Caki2 (cell line): ENCODE measurements at regions not wholly inside any gene's neighbourhood (a gene's known extent, or its start where the extent isn't known, plus 50 kb on each side); places are given as distances from the start of the nearest gene placed in this dataset.
"Not testable (repeated sequence)": the region's sequence is repeated elsewhere in the genome, so short reads cannot be mapped to it uniquely, and the experiment has no call there.

ENCODE experiments used
- DNase-seq: peaks from one replicate; pipeline ENCODE4 v3.0.0-alpha.2; 2015; ENCODE audit warnings: low read depth
- in situ Hi-C: cut with HindIII; loops from 2 replicates; pipeline ENCODE4 v1.10.0; 2016; ENCODE audit warnings: low sequenced_read_pairs, low pct_unique_long_range_greater_than_20kb, mixed read lengths

DNA sequence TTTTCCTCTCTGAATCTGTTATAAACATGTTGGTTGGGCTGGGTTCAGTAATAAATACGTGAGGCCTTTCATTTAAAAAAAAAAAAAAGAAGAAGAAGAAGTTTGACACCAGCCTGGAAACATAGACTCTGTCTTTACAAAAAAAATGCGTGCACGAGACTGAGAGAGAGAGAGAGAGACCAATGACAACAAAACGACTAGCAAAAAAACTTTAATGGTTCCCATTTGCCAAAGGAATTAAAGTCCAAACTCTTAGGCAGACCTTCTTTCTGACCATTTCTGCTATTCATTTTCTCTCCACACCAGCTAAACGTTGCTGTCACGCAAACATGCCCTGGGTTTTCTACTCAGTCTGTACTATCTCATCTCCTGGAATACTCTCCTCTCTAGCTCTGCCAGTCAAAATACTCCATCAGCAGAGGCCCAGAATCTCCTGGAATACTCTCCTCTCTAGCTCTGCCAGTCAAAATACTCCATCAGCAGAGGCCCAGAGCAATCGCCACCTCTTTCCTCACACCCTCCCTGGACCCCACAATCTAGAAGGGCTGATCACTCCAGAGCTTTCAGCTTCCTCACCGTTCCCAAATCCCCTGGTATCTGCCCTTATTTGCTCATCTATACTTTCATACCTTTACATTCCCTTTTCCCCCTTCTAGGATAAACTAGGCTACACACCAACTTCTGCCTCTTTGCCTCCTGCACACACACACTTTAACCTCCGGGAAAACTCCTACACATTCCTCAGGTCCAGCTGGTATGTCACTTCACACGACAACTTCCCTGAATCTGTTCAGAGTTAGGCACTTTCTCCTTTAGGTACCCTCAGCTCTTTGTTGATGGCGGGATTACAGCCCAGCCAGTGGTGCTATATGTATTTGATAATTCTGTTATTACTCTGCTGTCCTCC lies 100.0 kb downstream of the CDC7 start:
- no peak for DNase-seq
- in situ Hi-C loops: no loop called here

DNA sequence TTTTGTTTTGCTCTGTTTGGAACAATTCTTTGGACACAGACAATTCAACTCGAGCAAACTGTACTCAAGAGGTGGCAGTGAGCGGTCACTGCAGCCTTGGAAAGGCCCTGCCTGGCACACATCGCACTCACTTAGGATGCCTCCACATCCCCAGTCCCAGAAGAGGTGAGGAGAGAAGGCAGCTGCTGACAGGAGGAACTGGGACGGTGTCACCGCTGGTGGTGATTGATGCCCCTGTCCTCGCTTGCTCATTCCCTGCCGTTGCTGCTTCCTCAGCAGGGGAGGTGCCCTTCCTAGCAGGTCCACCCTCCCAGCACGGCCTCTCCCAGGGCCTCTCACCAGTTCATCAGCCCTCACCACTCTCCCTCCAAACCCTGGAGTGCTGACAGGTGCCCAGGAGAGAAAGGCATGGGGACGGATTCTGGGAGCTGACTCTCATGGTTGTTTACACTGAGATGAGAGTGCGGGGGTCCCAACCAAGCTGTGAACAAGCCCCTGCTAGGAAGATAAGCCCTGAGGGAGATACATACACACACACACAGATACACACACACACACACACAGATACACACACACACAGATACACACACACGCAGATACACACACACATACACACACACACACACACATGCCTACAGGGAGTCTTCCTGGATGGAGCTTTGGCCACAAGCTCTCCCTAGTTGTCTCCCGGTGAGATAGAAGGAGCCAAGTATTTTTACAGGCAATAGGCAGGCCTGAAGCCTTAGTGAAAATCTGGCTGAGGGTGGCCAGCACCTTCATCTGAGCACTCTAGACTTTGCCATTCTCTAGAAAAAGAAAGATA lies 101.1 kb downstream of the CDC7 start:
- in situ Hi-C loops: no loop called here
- DNase-seq: no peak

DNA sequence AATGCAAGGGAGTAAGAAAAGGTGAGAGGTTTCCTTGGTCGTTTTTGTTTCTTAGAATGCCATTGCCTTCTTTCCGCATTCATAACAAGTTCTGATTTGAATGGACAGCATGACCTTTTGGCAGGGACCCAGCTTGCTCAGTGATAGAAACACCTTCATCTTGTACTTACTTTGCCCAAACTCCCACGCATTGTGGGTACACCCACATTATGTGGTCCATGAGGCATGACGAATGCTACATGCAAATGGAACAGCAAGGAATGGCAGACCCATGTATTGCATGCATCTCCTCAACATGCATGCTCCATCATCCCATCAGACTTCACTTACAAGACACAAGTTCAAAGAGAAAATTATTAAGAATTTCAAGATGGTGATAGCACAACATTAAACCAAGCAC lies 102.8 kb downstream of the CDC7 start:
- in situ Hi-C loops: no loop called here
- peak; percentile 69 for DNase-seq

DNA sequence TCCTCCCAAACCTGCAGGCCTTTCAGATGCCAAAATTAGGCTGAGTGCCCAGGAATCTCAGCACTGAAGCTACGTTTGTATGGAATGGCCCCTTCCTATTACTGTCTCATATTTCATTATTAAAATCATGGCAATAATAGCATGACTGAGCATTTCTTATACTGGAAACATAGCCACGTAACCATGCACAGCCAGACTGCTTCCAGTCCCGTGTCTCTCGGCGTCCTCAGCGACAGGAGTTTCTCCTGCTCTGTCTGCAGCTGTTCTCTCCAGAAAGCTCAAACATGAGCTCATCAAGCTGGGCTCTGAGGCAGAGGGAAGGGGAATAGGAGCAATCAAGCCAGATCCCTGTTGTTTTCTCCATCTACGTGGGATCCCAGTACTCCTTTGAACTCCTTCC lies 104.0 kb downstream of the CDC7 start:
- DNase-seq: no peak
- in situ Hi-C loops: no loop called here

DNA sequence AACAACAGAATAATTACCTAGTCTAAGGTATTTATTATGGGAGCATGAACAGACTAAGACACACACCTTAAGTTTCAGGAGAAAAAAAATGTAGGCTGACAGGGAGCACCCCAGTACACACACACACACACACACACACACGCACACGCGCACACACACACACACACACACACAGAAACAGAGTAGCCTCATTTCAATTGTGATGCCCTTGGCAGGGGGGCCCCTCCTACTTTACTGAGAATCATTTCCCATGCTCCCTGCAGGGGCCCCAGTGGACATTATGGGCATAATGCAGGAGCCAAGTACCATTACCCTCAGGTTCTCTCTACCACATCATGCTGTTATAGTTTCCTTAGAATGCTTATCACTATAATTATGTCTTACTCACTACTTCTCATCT lies 104.9 kb downstream of the CDC7 start:
- no peak for DNase-seq
- in situ Hi-C loops: no loop called here

DNA sequence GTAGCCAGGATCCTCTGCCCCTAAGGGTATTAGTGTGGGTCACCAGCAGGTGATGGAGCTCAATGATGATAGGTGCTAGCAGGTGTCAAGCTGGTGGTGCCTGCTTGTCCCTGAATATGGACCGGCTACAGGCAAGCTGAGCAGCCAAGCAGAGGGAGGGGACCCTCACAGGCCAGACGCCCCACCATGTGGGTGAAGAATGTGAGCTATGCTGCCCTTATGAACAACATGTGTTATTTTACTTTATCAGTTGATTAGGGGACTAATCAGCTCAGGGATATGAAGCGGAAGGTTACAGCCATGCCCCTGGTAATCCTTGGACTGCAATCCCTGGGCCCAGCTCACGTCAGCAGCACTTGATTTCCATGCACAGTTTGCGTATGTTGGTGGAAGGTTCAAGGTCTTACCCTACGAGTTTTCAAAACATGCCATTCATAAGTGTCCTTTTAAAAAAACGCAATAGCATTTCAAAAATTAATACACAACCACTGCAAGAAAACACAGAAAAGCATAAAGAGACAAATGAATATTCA lies 106.0 kb downstream of the CDC7 start:
- DNase-seq: no peak
- in situ Hi-C loops: no loop called here

DNA sequence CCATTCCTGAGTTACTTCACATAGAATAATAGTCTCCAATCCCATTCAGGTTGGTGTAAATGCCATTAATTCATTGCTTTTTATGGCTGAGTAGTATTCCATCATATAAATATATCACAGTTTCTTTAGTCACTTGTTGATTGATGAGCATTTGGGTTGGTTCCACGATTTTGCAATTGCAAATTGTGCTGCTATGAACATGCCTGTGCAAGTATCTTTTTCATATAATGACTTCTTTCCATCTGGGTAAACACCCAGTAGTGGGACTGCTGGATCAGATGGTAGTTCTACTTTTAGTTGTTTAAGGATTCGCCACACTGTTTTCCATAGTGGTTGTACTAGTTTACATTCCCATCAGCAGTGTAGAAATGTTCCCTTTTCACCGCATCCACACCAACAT lies 107.0 kb downstream of the CDC7 start:
- DNase-seq, in situ Hi-C loops: not testable (repeated sequence)

DNA sequence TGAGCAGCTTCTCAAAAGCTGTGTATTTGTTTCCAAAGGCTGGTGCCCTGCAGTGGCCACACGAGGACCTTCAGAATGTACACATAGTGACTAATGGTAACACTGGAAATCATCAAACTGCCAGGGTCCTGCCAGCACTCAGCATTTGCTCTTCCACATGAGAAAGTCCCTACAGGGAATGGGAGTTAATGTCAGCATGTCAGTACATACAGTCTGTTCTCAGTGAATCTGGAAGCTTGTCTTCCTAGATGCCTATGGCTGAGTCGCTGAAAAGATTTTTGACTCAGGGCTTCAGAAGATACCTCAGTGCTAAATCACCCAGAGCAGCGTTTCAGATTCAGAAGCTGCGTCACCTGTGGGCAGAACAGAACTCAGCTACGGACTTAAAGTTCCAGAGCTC lies 108.2 kb downstream of the CDC7 start:
- DNase-seq: peak; percentile 22

DNA sequence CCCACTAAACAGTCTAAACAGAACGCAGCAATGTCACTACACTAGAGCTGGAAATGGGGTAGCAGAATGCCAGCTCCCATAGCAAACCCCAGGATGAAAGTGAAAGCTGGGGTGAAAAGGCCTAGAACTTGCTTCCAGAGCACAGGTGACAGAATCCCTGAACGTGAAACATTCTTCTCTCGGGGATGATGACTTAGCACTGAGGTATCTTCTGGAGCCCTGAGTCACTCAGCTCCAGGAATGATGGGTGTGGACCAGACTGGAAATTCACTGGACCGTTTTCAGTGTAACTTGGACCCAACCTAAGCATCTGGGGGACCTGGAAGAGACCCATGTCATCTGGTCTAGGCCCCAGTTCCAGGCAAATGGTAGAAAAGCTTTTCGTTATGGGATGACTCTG lies 108.9 kb downstream of the CDC7 start:
- in situ Hi-C loops: no loop called here
- peak; percentile 44 for DNase-seq

More for the DNA sequence above, 108.2 kb downstream of the CDC7 start:
- in situ Hi-C loops: no loop called here

DNA sequence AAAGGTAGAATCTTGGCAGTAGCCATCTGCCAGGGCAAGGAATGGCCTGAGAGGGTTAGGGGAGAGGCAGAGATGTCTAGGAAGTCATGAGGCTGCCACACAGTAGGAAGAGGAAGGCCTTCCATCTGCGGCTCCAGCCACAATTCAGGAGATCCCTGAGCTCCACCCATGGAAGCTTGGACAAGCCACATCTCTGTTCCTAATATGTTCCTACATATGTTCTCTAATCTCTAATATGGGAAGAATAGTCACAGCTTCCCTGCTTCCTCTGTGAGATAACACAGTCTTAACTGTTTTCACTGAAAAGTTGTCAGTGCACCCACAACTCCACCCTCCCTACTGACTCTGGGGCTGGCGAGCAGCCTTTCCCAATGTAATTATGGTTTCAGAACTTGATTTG lies 109.5 kb downstream of the CDC7 start:
- DNase-seq: no peak
- in situ Hi-C loops: no loop called here

DNA sequence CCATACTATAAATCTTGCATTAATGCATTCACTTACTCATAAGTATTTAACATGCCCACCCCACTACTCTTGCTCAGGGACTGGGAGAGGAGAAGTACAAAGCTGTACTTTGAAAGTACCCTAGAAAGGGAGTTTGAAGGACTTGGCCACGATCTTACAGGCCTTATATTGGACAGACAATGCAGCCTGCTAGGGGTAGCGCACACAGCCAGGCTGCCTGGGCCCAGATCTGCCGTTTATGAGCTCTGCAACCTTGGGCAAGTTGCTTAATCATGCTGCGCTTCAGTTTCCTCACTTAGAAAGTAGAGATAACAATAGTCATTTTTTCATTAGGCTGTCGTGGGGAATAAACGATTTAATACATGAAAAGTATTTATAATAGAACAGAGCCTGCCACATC lies 110.1 kb downstream of the CDC7 start:
- DNase-seq: no peak
- in situ Hi-C loops: no loop called here

DNA sequence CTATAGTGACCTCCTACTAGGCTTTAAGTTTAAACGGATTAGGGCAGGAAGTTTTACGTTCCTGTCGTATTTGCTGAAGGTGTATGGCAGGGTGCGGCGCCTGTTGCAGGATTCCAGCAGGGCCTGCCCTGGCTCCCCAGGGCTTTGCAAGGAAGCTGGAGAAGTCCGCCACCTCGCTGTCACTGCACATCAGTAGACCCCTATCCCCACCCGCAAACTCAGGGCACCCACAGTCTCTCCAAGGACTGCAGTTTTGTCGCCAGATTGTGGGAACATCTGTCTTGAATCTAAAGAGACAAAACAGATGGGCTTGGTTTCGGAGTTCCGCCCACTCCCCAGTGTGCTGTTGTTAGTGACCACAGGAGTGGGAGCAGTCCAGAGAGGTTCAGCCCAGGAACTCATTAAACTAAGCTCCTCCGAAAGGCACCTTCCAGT lies 110.8 kb downstream of the CDC7 start:
- in situ Hi-C loops: no loop called here
- DNase-seq: no peak

DNA sequence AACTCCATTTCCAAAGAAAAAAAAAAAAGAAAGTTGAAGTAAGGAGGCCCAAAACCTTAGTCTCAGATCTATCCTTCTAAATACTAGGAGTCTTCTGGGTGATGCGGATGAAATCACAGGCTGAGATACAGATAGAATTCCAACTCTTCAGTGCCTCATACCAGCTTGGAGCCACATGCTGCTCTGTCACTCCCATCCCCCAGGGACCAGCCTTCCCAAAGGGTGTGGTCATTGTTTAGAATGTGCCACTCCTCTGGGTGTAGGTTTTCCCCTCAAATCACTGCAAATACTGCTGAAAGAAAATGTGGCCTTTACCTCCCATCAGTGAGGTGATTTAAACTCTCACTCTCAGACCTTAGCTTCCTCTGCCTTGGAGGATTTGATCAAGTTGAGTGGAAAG lies 112.9 kb downstream of the CDC7 start:
- in situ Hi-C loops: no loop called here

DNA sequence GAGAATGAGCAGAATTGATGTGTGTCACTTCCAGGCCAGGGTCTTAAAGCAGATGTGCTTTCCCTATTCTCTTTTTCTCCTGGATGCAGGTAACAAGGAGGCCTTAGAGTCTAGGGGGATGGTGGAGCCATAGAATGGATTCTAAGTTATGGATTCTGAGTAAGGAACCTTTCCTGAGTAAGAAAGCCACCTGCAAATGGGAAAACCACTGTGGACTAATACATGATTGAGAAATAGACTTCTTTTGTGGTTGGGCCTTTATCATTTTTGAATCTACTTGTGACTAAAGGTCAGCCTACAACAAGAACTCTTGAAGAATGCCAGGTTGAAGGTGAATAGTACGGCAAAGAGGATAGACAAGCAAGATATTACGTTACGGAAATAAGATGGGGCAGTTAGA lies 116.1 kb downstream of the CDC7 start:
- no peak for DNase-seq
- in situ Hi-C loops: no loop called here

More for the DNA sequence above, 112.9 kb downstream of the CDC7 start:
- no peak for DNase-seq

DNA sequence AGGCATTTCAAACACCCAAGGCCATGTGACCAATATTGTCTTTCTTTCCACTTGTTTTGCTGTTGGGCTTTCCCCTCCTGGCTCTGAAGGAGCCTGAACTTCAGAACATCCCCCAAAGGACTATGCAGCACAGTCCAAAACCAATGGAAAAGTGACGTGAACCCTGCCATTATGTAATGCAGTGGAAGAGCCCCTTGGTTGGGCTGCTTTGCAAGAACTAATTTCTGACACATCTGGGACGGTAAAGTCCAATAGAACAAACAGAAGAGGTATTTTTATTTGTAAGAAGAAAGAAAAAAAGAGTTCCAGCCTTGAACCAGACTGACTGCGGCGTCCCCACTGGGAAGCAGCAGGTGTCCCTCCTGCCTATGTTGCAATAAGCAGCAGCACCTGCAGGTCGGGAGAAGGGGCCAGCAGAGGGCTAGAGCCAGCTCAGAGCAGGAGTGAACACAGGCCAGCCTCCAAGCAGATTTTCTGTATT lies 116.7 kb downstream of the CDC7 start:
- in situ Hi-C loops: no loop called here
- no peak for DNase-seq

DNA sequence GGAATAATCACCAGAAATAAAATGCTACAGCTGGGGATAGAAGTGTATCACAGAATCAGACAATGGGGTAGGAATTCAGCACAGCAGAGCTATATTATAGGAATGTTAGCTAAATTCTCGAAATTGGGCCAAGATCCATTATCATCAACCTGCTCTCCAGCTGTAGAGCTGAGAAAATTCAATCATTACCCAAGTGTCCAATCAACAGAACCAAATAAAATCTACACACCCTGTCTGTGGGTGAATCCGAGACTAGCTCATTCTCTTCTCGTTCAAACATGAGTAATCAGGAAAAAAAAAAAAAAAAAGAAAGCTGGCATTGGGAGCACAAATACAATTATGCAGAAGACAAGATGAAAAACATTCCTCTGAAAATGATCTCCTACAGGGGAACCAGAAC lies 119.2 kb downstream of the CDC7 start:
- DNase-seq: no peak

DNA sequence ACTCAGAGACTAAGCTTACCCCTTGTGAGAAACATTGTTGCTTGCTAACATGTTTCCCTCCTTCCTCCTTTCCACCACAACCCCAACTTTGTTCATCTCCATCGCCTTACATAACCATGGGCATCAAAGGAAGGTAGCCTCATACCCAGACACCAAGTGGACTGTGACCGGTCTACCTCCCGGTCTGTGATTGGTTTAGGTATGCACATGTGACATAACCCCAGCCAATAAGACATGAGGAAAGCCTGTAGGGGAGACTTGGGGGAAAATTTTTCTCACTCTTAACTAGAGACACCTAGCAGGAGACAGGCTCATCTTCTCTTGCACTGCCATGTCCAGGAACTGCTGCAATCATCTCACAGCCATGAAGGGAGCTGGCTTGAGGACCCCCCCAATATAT lies 120.7 kb downstream of the CDC7 start:
- in situ Hi-C loops: no loop called here
- no peak for DNase-seq

More for the DNA sequence above, 119.2 kb downstream of the CDC7 start:
- in situ Hi-C loops: no loop called here

DNA sequence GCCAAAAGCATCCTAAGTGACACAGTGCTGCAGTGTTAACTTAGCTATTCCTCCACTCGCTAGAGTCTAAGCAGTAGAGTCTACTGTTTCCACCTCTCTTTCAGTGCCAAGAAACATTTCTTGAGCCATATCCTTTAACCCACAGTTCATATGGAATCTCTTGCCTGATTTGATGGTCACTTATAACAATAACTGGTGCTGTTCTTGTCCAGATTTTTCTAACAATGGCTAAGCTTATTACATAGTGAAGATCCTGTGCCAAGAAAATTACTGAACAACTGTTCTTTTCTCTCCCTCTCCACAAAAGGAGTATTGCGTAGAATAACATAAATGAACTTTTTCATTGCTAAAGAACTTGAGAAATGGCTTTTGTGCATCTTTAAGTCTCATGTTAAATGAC lies 121.3 kb downstream of the CDC7 start:
- in situ Hi-C loops: no loop called here
- no peak for DNase-seq

DNA sequence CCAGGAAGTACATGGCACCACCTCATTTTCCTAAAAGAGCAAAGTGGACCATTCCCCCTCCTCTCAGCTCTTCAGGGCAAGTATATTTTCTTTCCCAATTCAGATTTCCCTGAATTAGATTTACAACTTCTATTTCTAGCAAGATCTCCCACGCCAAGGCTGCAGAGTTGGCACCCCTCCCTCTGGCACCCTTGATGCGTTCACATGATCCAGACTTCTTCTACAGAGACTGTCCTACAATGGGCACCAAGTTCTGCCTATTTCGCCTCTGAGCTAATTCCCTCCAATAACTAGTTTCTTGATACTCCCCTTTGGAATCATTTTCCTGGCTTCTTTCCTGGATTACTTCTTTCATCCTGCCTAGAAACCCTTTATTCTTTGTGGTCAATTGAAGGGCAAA lies 122.0 kb downstream of the CDC7 start:
- no peak for DNase-seq
- in situ Hi-C loops: no loop called here
